Mesenchymal stem cell (in vitro differentiated cells and primary cell): ENCODE measurements at regions not wholly inside any gene's neighbourhood (a gene's known extent, or its start where the extent isn't known, plus 50 kb on each side); places are given as distances from the start of the nearest gene placed in this dataset.

Experiments used
- DNase-seq: peaks from one replicate; pipeline ENCODE4 v3.0.0-alpha.2; 2013
- H2AFZ ChIP-seq: one replicate; pipeline ENCODE4 v1.6.1; 2013; ENCODE audit warnings: low read depth, mild to moderate bottlenecking, control low read depth, inconsistent platforms, low read length, moderate library complexity
- H2AK5ac ChIP-seq: 2 replicates; pipeline ENCODE4 v1.6.1; 2013; ENCODE audit warnings: low read length, moderate library complexity, mild to moderate bottlenecking, inconsistent platforms; ENCODE audit not compliant: severe bottlenecking
- H2BK120ac ChIP-seq: one replicate; pipeline ENCODE4 v1.6.1; 2013; ENCODE audit warnings: low read depth, mild to moderate bottlenecking, inconsistent platforms, low read length, moderate library complexity
- H2BK12ac ChIP-seq, 2 experiments: one replicate each; pipeline ENCODE4 v1.6.1; 2013; ENCODE audit warnings: inconsistent platforms in 2 of 2, low read length in 2 of 2, mild to moderate bottlenecking in 2 of 2, moderate library complexity in 2 of 2, control low read depth in 1 of 2
- H2BK15ac ChIP-seq: one replicate; pipeline ENCODE4 v1.6.1; 2013; ENCODE audit warnings: mild to moderate bottlenecking, low read depth, inconsistent platforms; ENCODE audit not compliant: poor library complexity, severe bottlenecking
- H2BK5ac ChIP-seq: 2 replicates; pipeline ENCODE4 v1.6.1; 2013; ENCODE audit warnings: low read depth, mild to moderate bottlenecking, low read length, control low read depth, inconsistent platforms; ENCODE audit not compliant: poor library complexity, severe bottlenecking
- H3K14ac ChIP-seq, 2 experiments: one replicate each; pipeline ENCODE4 v1.6.1; 2013; ENCODE audit warnings: inconsistent platforms in 2 of 2, low read length in 2 of 2, control low read depth in 1 of 2, mild to moderate bottlenecking in 1 of 2, moderate library complexity in 1 of 2
- H3K18ac ChIP-seq, 2 experiments: one replicate each; pipeline ENCODE4 v1.6.1; 2013; ENCODE audit warnings: inconsistent platforms in 2 of 2, low read length in 2 of 2, control low read depth in 1 of 2, low read depth in 1 of 2, mild to moderate bottlenecking in 1 of 2
- H3K23ac ChIP-seq, 2 experiments: one replicate each; pipeline ENCODE4 v1.6.1; 2013; ENCODE audit warnings: inconsistent platforms in 2 of 2, low read length in 2 of 2, mild to moderate bottlenecking in 2 of 2, moderate library complexity in 2 of 2, control low read depth in 1 of 2
- H3K27ac ChIP-seq: 2 replicates; pipeline ENCODE4 v1.5.1; 2013; ENCODE audit warnings: mild to moderate bottlenecking, moderate library complexity, low read length, control low read depth, inconsistent platforms; ENCODE audit not compliant: poor library complexity, severe bottlenecking
- H3K27me3 ChIP-seq, 2 experiments: 2 replicates each; pipeline versions ENCODE4 v1.6.1 to v1.7.0; 2013; ENCODE audit warnings: low read length in 2 of 2, mild to moderate bottlenecking in 2 of 2, moderate library complexity in 2 of 2, control low read depth in 1 of 2, inconsistent platforms in 1 of 2; ENCODE audit not compliant: control insufficient read depth in 1 of 2, insufficient read depth in 1 of 2
- H3K36me3 ChIP-seq, 2 experiments: 2 replicates each; pipeline versions ENCODE4 v1.6.1 to v1.7.0; 2013; ENCODE audit warnings: low read length in 2 of 2, control low read depth in 1 of 2, inconsistent platforms in 1 of 2, low read depth in 1 of 2, mild to moderate bottlenecking in 1 of 2; ENCODE audit not compliant: insufficient read depth in 2 of 2, control insufficient read depth in 1 of 2
- H3K4ac ChIP-seq, 2 experiments: one replicate each; pipeline ENCODE4 v1.6.1; 2013; ENCODE audit warnings: inconsistent platforms in 2 of 2, low read length in 2 of 2, mild to moderate bottlenecking in 2 of 2, moderate library complexity in 2 of 2, control low read depth in 1 of 2, low read depth in 1 of 2
- H3K4me1 ChIP-seq: 2 replicates; pipeline ENCODE4 v1.6.1; 2013; ENCODE audit warnings: low read depth, low read length, control low read depth; ENCODE audit not compliant: control insufficient read depth, insufficient read depth
- H3K4me2 ChIP-seq: 2 replicates; pipeline ENCODE4 v1.6.1; 2013; ENCODE audit warnings: low read length, mild to moderate bottlenecking, inconsistent platforms; ENCODE audit not compliant: poor library complexity, severe bottlenecking
- H3K4me3 ChIP-seq, 2 experiments: 2 replicates each; pipeline versions ENCODE4 v1.5.1 to v1.7.0; 2013; ENCODE audit warnings: low read length in 2 of 2, mild to moderate bottlenecking in 2 of 2, control low read depth in 1 of 2, low read depth in 1 of 2; ENCODE audit not compliant: insufficient read depth in 1 of 2
- H3K79me1 ChIP-seq: replicated peaks from 2 replicates; pipeline ENCODE4 v1.6.1; 2013; ENCODE audit warnings: mild to moderate bottlenecking, control low read depth, low read length, inconsistent platforms; ENCODE audit not compliant: poor library complexity, severe bottlenecking
- H3K9ac ChIP-seq: 2 replicates; pipeline ENCODE4 v1.7.0; 2013; ENCODE audit warnings: mild to moderate bottlenecking, low read length, moderate library complexity
- H3K9me3 ChIP-seq: 2 replicates; pipeline ENCODE4 v1.7.0; 2013; ENCODE audit warnings: mild to moderate bottlenecking, low read length; ENCODE audit not compliant: control insufficient read depth
- H4K8ac ChIP-seq: one replicate; pipeline ENCODE4 v1.6.1; 2013; ENCODE audit warnings: inconsistent platforms, mild to moderate bottlenecking, low read length, moderate library complexity
- H4K91ac ChIP-seq: one replicate; pipeline ENCODE4 v1.6.1; 2013; ENCODE audit warnings: mild to moderate bottlenecking, low read length, inconsistent platforms
- WGBS: methylation state at CpG from one replicate; pipeline ENCODE4 v1.1.7; 2013; ENCODE audit warnings: mixed read lengths; 5-methylcytosine and 5-hydroxymethylcytosine counted together

DNA sequence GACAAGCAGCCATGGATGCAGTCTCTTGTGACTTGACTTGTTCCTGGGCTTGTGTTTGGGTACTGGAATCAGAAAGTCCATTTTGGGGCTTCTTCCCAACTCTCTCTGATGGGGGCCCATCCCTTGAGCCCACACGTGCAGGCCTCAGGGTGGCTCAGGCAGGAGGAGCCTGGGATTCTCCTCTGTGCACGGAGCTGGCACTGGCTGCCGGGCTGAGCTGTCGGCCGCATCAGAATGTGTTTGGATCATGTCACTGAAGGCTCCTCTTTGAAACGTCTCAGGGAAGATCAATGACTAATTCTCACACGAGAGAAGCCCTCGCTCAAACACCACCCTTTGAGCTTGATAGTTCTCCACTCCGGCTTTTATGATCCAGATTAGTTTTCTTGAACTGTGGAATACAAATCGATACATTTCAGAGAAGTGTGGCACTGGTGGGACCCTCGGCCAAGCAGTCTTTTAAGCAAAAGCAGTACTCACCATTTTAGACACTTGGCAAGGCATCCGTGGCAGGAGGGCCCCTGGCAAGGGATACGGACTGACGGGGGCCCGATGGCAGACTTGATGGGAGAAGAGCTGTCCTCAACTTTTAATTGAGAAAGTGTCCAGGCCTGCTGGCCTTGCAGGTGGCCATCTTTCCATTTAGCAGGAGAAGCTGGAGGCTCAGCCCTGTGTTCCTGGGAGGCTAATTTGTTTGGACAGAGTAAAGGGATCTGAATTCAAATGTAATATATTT lies 220.7 kb upstream of the C1orf174 start:
- no peak overlapping the region for H2BK5ac ChIP-seq
- no peak overlapping the region for H3K23ac ChIP-seq
- H3K18ac ChIP-seq = no peak overlapping the region
- no peak overlapping the region for H3K27ac ChIP-seq
- no peak overlapping the region for H3K4ac ChIP-seq
- H3K79me1 ChIP-seq = no peaks in the 10 kb centered on the region
- H3K4me3 ChIP-seq = no peak overlapping the region
- H3K4me1 ChIP-seq = no peaks in the 10 kb centered on the region
- H3K14ac ChIP-seq = no peak overlapping the region
- no peak overlapping the region for H2BK12ac ChIP-seq
- no peak overlapping the region for H2BK15ac ChIP-seq
- H3K27me3 ChIP-seq = no peaks in the 10 kb centered on the region
- no peak for DNase-seq
- no peak overlapping the region for H3K4me2 ChIP-seq
- H3K36me3 ChIP-seq = no peaks in the 10 kb centered on the region
- H3K9ac ChIP-seq = no peak overlapping the region
- no peak overlapping the region for H2AK5ac ChIP-seq
- H3K9me3 ChIP-seq = no peaks in the 10 kb centered on the region
- H4K8ac ChIP-seq = no peak overlapping the region
- no peak overlapping the region for H2BK120ac ChIP-seq
- WGBS = 69% methylated on average over 15 of the region's 15 CpGs
- H4K91ac ChIP-seq = no peak overlapping the region
- H2AFZ ChIP-seq = no peak overlapping the region

DNA sequence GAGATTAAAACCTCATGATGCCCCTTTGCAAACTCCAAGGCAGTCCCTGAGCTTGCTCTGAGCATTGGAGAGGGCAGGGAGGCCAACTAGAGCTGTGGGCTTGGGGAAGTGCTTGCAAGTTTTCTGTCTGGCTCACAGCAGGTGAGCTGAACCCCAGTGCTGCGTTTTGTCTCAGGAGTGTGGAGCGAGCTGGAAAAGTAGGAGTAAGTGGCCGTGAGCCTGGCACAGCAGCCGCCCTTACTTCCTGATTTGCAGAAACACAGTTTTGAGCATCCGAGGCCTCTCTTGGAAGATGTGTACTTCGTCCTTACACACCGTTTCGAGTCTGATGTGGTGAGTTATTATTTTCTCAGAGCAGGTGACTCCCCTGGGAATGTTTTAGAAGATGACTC lies 221.2 kb upstream of the C1orf174 start:
- Histone ChIP-seq H3K4me2 (no peak overlapping the region), H3K79me1 (no peaks in the 10 kb centered on the region), H4K91ac (no peak overlapping the region), H3K9me3 (no peaks in the 10 kb centered on the region), H3K27me3 (no peaks in the 10 kb centered on the region), H2BK15ac (no peak overlapping the region), H2BK120ac (no peak overlapping the region), H4K8ac (no peak overlapping the region), H2BK5ac (no peak overlapping the region), H3K4me3 (no peak overlapping the region), H3K36me3 (no peaks in the 10 kb centered on the region), H3K4me1 (no peaks in the 10 kb centered on the region), H3K14ac (no peak overlapping the region), H2AFZ (no peak overlapping the region), H3K27ac (no peak overlapping the region), H3K23ac (no peak overlapping the region), H3K18ac (no peak overlapping the region), H3K9ac (no peak overlapping the region), H2AK5ac (no peak overlapping the region), H3K4ac (no peak overlapping the region), H2BK12ac (no peak overlapping the region)
- 66% methylated on average over 8 of the region's 8 CpGs for WGBS
- no peak for DNase-seq

- Histone ChIP-seq H2BK5ac (no peak overlapping the region), H2BK15ac (no peak overlapping the region), H3K4me3 (no peak overlapping the region), H3K27me3 (no peaks in the 10 kb centered on the region), H3K14ac (no peak overlapping the region), H2BK120ac (no peak overlapping the region), H2BK12ac (no peak overlapping the region), H2AFZ (no peak overlapping the region), H3K9ac (no peak overlapping the region), H4K8ac (no peak overlapping the region), H2AK5ac (no peak overlapping the region), H3K27ac (no peak overlapping the region), H3K4me2 (no peak overlapping the region), H3K4ac (no peak overlapping the region), H3K4me1 (no peaks in the 10 kb centered on the region), H3K36me3 (no peaks in the 10 kb centered on the region), H3K18ac (no peak overlapping the region), H3K9me3 (no peaks in the 10 kb centered on the region), H4K91ac (no peak overlapping the region), H3K23ac (no peak overlapping the region), H3K79me1 (no peaks in the 10 kb centered on the region)
- 80% methylated on average over 20 of the region's 20 CpGs for WGBS
- DNase-seq = no peak
Observed at GRCh38 chr1:4121834-4122512, 221.9 kb upstream of the C1orf174 start.

DNA sequence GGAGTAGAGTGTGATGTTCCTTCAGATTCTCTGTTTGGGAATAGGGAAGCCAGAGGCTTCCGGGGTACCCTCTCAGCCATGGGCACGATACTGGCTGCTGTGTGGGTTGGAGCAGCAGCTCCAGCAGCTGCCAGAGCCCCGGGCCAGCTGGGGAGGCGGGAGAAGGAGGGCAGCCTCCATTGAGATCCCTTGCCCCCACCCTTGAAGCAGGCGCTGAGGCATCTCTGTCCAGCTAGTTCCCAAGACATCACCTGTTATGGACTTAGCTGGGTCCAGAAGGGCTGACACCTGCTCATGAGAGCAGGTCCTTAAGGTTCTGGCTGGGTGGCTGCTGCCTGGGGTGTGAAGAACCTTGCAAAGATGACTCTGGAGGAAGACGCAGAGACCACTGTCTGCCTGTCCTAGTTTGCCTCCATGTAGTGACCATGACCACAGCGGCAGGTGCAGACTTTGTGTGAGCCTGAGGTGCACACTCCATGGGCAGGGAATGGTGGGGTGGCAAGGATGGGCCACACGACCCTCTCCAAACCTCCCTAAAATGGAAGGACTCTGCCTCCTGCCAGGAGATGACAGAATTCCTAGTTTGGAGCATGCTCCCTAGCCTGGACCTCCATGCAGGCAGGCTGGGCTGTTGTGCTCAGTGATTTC lies 222.6 kb upstream of the C1orf174 start:
- H4K91ac ChIP-seq = no peak overlapping the region
- no peak overlapping the region for H2BK12ac ChIP-seq
- no peaks in the 10 kb centered on the region for H3K36me3 ChIP-seq
- H3K4me1 ChIP-seq = no peaks in the 10 kb centered on the region
- WGBS = 70% methylated on average over 8 of the region's 8 CpGs
- H2BK120ac ChIP-seq = no peak overlapping the region
- no peak overlapping the region for H3K4ac ChIP-seq
- H3K18ac ChIP-seq = no peak overlapping the region
- H3K27ac ChIP-seq = no peak overlapping the region
- no peak overlapping the region for H3K14ac ChIP-seq
- H3K27me3 ChIP-seq = no peaks in the 10 kb centered on the region
- no peak overlapping the region for H2AFZ ChIP-seq
- no peak overlapping the region for H3K23ac ChIP-seq
- H2BK15ac ChIP-seq = no peak overlapping the region
- DNase-seq = no peak
- no peak overlapping the region for H3K4me2 ChIP-seq
- no peak overlapping the region for H2BK5ac ChIP-seq
- no peaks in the 10 kb centered on the region for H3K9me3 ChIP-seq
- no peak overlapping the region for H3K9ac ChIP-seq
- H2AK5ac ChIP-seq = no peak overlapping the region
- H4K8ac ChIP-seq = no peak overlapping the region
- no peaks in the 10 kb centered on the region for H3K79me1 ChIP-seq
- H3K4me3 ChIP-seq = no peak overlapping the region
